ENCODE measurements at regions not wholly inside any gene's neighbourhood (a gene's known extent, or its start where the extent isn't known, plus 50 kb on each side); places are given as distances from the start of the nearest gene placed in this dataset.

- ATAC-seq (no peak), DNase-seq (no peak)
- H3K4me1 ChIP-seq (ENCODE audit: low read depth) = no peaks in the 10 kb centered on the region
- intact Hi-C loops (cut with DNase I, micrococcal nuclease) = no loop called here
- TF ChIP-seq, protein P1, sequence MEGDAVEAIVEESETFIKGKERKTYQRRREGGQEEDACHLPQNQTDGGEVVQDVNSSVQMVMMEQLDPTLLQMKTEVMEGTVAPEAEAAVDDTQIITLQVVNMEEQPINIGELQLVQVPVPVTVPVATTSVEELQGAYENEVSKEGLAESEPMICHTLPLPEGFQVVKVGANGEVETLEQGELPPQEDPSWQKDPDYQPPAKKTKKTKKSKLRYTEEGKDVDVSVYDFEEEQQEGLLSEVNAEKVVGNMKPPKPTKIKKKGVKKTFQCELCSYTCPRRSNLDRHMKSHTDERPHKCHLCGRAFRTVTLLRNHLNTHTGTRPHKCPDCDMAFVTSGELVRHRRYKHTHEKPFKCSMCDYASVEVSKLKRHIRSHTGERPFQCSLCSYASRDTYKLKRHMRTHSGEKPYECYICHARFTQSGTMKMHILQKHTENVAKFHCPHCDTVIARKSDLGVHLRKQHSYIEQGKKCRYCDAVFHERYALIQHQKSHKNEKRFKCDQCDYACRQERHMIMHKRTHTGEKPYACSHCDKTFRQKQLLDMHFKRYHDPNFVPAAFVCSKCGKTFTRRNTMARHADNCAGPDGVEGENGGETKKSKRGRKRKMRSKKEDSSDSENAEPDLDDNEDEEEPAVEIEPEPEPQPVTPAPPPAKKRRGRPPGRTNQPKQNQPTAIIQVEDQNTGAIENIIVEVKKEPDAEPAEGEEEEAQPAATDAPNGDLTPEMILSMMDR (IDR thresholded peaks at IDR 0.05) = no peak
- no peaks in the 10 kb centered on the region for H3K36me3 ChIP-seq (ENCODE audit: low read depth)
- H3K4me3 ChIP-seq = no peak overlapping the region
- no peaks in the 10 kb centered on the region for H3K9me3 ChIP-seq
These were observed 212.5 kb downstream of the BCHE start for GRCh38 chr3:165624761-165625160.

GRCh38 chr3:165622356-165622755 lies 214.9 kb downstream of the BCHE start:
- intact Hi-C loops (cut with DNase I, micrococcal nuclease) = no loop called here
- TF ChIP-seq, protein P1 (IDR thresholded peaks at IDR 0.05) = no peak
- Histone ChIP-seq H3K9me3 (no peaks in the 10 kb centered on the region), H3K36me3 (ENCODE audit: low read depth) (no peaks in the 10 kb centered on the region), H3K4me1 (ENCODE audit: low read depth) (no peaks in the 10 kb centered on the region), H3K4me3 (no peak overlapping the region)
- ATAC-seq (no peak), DNase-seq (no peak)

DNA sequence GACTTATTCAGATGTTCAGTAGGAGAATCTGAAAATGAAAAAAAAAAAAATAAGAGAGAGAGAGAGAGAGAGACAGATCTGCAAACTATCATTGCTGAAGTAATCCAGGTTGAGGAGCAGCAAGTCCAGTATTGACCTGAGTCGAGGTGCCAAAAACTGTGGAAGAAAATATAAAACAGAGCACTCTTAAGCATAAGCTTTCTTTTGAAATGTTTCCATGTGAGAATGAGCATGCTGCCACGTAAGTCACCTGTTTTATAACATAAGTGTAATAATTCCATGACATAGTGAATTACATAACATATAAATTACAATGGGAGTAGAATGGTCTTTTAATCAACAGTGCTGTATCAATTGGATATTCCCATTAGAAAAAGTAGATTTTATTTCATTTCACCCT lies 218.2 kb downstream of the BCHE start:
- H3K4me3 ChIP-seq = no peak overlapping the region
- H3K9me3 ChIP-seq = no peaks in the 10 kb centered on the region
- H3K4me1 ChIP-seq (ENCODE audit: low read depth) = no peaks in the 10 kb centered on the region
- ATAC-seq (no peak), DNase-seq (no peak)
- intact Hi-C loops (cut with DNase I, micrococcal nuclease) = no loop called here
- TF ChIP-seq, protein P1 (IDR thresholded peaks at IDR 0.05) = no peak
- H3K36me3 ChIP-seq (ENCODE audit: low read depth) = no peaks in the 10 kb centered on the region

GRCh38 chr3:165617134-165617533 lies 220.1 kb downstream of the BCHE start:
- Histone ChIP-seq H3K9me3 (no peaks in the 10 kb centered on the region), H3K4me1 (ENCODE audit: low read depth) (no peaks in the 10 kb centered on the region), H3K4me3 (no peak overlapping the region), H3K36me3 (ENCODE audit: low read depth) (no peaks in the 10 kb centered on the region)
- ATAC-seq (no peak), DNase-seq (no peak)
- intact Hi-C loops (cut with DNase I, micrococcal nuclease) = no loop called here
- TF ChIP-seq, protein P1 (IDR thresholded peaks at IDR 0.05) = no peak

GRCh38 chr3:165614337-165614736 lies 222.9 kb downstream of the BCHE start:
- no peak for DNase-seq
- Histone ChIP-seq H3K4me3 (no peak overlapping the region), H3K4me1 (ENCODE audit: low read depth) (no peaks in the 10 kb centered on the region), H3K9me3 (no peaks in the 10 kb centered on the region), H3K36me3 (ENCODE audit: low read depth) (no peaks in the 10 kb centered on the region)
- intact Hi-C loops (cut with DNase I, micrococcal nuclease) = no loop called here
- no peak for ATAC-seq
- TF ChIP-seq, protein P1 (IDR thresholded peaks at IDR 0.05) = no peak

GRCh38 chr3:165613014-165613413 lies 224.2 kb downstream of the BCHE start:
- Histone ChIP-seq H3K4me1 (ENCODE audit: low read depth) (no peaks in the 10 kb centered on the region), H3K9me3 (no peaks in the 10 kb centered on the region), H3K36me3 (ENCODE audit: low read depth) (no peaks in the 10 kb centered on the region), H3K4me3 (no peak overlapping the region)
- intact Hi-C loops (cut with DNase I, micrococcal nuclease) = no loop called here
- no peak for DNase-seq
- TF ChIP-seq, protein P1 (IDR thresholded peaks at IDR 0.05) = no peak
- no peak for ATAC-seq
